Thyroid gland (tissue), 4 donors: ENCODE measurements at regions not wholly inside any gene's neighbourhood (a gene's known extent, or its start where the extent isn't known, plus 50 kb on each side); places are given as distances from the start of the nearest gene placed in this dataset.

ENCODE experiments used
- POLR2A ChIP-seq, 2 donors: fragments of 450-650 bp; IDR thresholded peaks; one replicate each; pipeline ENCODE4 v1.6.1; 2017; ENCODE audit warnings: antibody characterized with exemption in 2 of 2, mild to moderate bottlenecking in 2 of 2, moderate library complexity in 1 of 2
- TF ChIP-seq, protein P1 (sequence below), 6 experiments: fragments of 200-600 bp in 3 of 6; fragments of 450-650 bp in 3 of 6; sonication (generic) in 3 of 6; IDR thresholded peaks; one replicate each; pipeline ENCODE4 v1.5.1; 2016 to 2019; ENCODE audit warnings: antibody characterized with exemption in 6 of 6, mild to moderate bottlenecking in 2 of 6, inconsistent platforms in 1 of 6, moderate library complexity in 1 of 6

GRCh38 chr10:56561336-56561735, 200.3 kb upstream of the ZWINT start:
- TF ChIP-seq, protein P1, sequence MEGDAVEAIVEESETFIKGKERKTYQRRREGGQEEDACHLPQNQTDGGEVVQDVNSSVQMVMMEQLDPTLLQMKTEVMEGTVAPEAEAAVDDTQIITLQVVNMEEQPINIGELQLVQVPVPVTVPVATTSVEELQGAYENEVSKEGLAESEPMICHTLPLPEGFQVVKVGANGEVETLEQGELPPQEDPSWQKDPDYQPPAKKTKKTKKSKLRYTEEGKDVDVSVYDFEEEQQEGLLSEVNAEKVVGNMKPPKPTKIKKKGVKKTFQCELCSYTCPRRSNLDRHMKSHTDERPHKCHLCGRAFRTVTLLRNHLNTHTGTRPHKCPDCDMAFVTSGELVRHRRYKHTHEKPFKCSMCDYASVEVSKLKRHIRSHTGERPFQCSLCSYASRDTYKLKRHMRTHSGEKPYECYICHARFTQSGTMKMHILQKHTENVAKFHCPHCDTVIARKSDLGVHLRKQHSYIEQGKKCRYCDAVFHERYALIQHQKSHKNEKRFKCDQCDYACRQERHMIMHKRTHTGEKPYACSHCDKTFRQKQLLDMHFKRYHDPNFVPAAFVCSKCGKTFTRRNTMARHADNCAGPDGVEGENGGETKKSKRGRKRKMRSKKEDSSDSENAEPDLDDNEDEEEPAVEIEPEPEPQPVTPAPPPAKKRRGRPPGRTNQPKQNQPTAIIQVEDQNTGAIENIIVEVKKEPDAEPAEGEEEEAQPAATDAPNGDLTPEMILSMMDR (IDR thresholded peaks at IDR 0.05): no peak
- TF ChIP-seq POLR2A (IDR thresholded peaks at IDR 0.05): no peak
